Spleen (tissue), 11 donors: ENCODE measurements at regions not wholly inside any gene's neighbourhood (a gene's known extent, or its start where the extent isn't known, plus 50 kb on each side); places are given as distances from the start of the nearest gene placed in this dataset.

Experiments used
- DNase-seq: peaks from one replicate; pipeline ENCODE4 v3.0.0-alpha.2; 2020
- H3K27ac ChIP-seq, 8 donors: fragments of 200-600 bp; sonication (generic) in 7 of 8; 1 replicate in 4 of 8; 2 replicates in 4 of 8; pipeline versions ENCODE4 v1.5.0 to v1.8.0; 2016 to 2021; ENCODE audit warnings: inconsistent platforms in 4 of 8, mild to moderate bottlenecking in 4 of 8, moderate library complexity in 1 of 8
- H3K27me3 ChIP-seq, 7 donors: fragments of 200-600 bp; sonication (generic) in 6 of 7; replicated peaks in 1 of 7; 1 replicate in 4 of 7; 2 replicates in 3 of 7; pipeline versions ENCODE4 v1.5.0 to v1.8.0; 2016 to 2021; ENCODE audit warnings: inconsistent platforms in 3 of 7, mild to moderate bottlenecking in 1 of 7
- H3K36me3 ChIP-seq, 6 donors: fragments of 200-600 bp; sonication (generic) in 5 of 6; 1 replicate in 4 of 6; 2 replicates in 2 of 6; pipeline versions ENCODE4 v1.5.0 to v1.8.0; 2016 to 2021; ENCODE audit warnings: inconsistent platforms in 2 of 6
- H3K4me1 ChIP-seq, 6 donors: fragments of 200-600 bp; sonication (generic) in 5 of 6; 1 replicate in 3 of 6; 2 replicates in 3 of 6; pipeline versions ENCODE4 v1.5.0 to v1.8.0; 2016 to 2021; ENCODE audit warnings: inconsistent platforms in 3 of 6
- H3K4me3 ChIP-seq, 8 donors: fragments of 200-600 bp; sonication (generic) in 7 of 8; 1 replicate in 4 of 8; 2 replicates in 4 of 8; pipeline versions ENCODE4 v1.5.0 to v1.8.0; 2016 to 2021; ENCODE audit warnings: inconsistent platforms in 4 of 8, mild to moderate bottlenecking in 4 of 8, moderate library complexity in 2 of 8
- H3K9me3 ChIP-seq, 8 donors: fragments of 200-600 bp; sonication (generic) in 7 of 8; 1 replicate in 4 of 8; 2 replicates in 4 of 8; pipeline versions ENCODE4 v1.5.0 to v1.8.0; 2016 to 2021; ENCODE audit warnings: inconsistent platforms in 4 of 8
- POLR2A ChIP-seq, 3 donors: fragments of 450-650 bp; IDR thresholded peaks; one replicate each; pipeline ENCODE4 v1.5.1; 2017; ENCODE audit warnings: antibody characterized with exemption in 3 of 3, mild to moderate bottlenecking in 1 of 3
- POLR2AphosphoS5 ChIP-seq, 3 donors: sonication (generic); formaldehyde crosslinking; IDR thresholded peaks; one replicate each; pipeline ENCODE4 v1.5.1; 2017; ENCODE audit warnings: antibody characterized with exemption in 3 of 3
- WGBS, 5 donors: extraction: QIAGEN DNeasy Blood & Tissue Kit in 3 of 5; methylation state at CpG; one replicate each; pipeline versions ENCODE4 v1.1.5 to v1.1.7; 2013 to 2018; 5-methylcytosine and 5-hydroxymethylcytosine counted together
- intact Hi-C: fragments of 100-400 bp; cut with DNase I; formaldehyde crosslinking; loops from one replicate; pipeline ENCODE4 v1.15.0; 2023; ENCODE audit warnings: low total_unique reads
- TF ChIP-seq, protein P1 (sequence below), 11 experiments: fragments of 200-600 bp in 7 of 11; fragments of 450-650 bp in 4 of 11; sonication (generic) in 4 of 11; IDR thresholded peaks in 8 of 11; conservative IDR thresholded peaks in 3 of 11; 1 replicate in 7 of 11; 2 replicates in 4 of 11; pipeline versions ENCODE4 v1.4.0 to v1.8.0; 2016 to 2021; ENCODE audit warnings: antibody characterized with exemption in 11 of 11, inconsistent platforms in 4 of 11, mild to moderate bottlenecking in 1 of 11
- donor health status: healthy with polysubstance abuse.
- donor health status: DM: no; HTN: no; CAD: no; lungs with moderate emphysema.
- donor health status: DM: no; HTN: no; CAD: no.
- donor health status: Bipolar disorder and iron deficiency.
- donor health status: healthy.
- donor health status: DM: no; HTN: no; CAD: no.
- donor health status: DM: yes; HTN: yes; CAD: no.

DNA sequence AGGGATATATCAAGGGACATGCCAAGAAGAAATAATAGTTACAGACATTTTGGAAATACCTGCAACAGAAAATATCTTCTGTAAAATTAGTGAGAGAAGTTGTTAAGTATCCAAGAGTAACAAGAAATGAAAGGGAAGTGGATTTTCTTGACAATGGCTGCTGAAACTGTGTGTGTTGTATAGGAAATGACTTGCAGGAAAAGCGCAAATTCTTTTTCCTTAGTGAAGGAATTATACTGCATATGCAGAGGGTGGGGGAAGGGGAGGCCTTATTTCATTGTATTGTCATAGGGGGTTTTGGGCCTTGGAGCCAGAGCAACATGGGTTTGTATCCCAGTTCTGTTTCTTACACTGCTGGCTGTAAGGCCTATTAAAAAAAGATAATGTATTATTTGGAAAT is 84.4 kb upstream of the DDHD1 start:
- intact Hi-C loops: no loop called here
- Histone ChIP-seq H3K4me1 (no peaks in the 10 kb centered on the region), H3K27ac (no peak overlapping the region), H3K4me3 (no peak overlapping the region), H3K27me3 (no peaks in the 10 kb centered on the region), H3K9me3 (peaks cover 0 to 14% (median 6%) of the 10 kb centered on the region in 8 donors), H3K36me3 (no peaks in the 10 kb centered on the region)
- WGBS, 5 donors: 40 to 71% (median 53%) methylated on average over 1 of the region's 1 CpG
- TF ChIP-seq POLR2A (IDR thresholded peaks at IDR 0.05): no peak
- no peak for TF ChIP-seq POLR2AphosphoS5 (IDR thresholded peaks at IDR 0.05)
- TF ChIP-seq, protein P1, sequence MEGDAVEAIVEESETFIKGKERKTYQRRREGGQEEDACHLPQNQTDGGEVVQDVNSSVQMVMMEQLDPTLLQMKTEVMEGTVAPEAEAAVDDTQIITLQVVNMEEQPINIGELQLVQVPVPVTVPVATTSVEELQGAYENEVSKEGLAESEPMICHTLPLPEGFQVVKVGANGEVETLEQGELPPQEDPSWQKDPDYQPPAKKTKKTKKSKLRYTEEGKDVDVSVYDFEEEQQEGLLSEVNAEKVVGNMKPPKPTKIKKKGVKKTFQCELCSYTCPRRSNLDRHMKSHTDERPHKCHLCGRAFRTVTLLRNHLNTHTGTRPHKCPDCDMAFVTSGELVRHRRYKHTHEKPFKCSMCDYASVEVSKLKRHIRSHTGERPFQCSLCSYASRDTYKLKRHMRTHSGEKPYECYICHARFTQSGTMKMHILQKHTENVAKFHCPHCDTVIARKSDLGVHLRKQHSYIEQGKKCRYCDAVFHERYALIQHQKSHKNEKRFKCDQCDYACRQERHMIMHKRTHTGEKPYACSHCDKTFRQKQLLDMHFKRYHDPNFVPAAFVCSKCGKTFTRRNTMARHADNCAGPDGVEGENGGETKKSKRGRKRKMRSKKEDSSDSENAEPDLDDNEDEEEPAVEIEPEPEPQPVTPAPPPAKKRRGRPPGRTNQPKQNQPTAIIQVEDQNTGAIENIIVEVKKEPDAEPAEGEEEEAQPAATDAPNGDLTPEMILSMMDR (IDR thresholded peaks at IDR 0.05 in 8 of 11, conservative IDR thresholded peaks at IDR 0.05 in 3 of 11): no peak
- no peak for DNase-seq

GRCh38 chr14:53236708-53237107 is 83.6 kb upstream of the DDHD1 start:
- intact Hi-C loops: no loop called here

DNA sequence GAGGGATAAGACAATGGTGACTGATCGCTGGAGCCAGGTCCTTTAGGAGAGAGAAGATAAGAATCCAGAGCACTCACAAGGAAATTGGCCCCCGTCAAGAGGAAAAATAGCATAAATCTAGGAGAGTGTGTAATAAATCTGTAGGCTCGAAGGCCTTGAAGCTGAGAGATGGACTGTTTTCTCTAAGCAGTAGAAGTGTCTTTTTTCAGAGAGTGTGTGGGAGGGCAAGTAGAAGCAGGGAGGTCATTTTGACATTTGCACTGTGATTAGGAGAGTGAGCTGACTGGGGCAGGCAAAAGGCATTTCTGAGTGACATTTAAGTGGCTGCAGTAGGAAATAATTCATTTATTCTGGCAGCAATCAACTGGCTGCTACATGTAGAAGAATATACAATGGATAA is 78.0 kb upstream of the DDHD1 start:
- H3K27me3 ChIP-seq: no peaks in the 10 kb centered on the region
- no peak for DNase-seq
- WGBS, 5 donors: 50 to 78% (median 66%) methylated on average over 3 of the region's 3 CpGs
- no peaks in the 10 kb centered on the region for H3K4me1 ChIP-seq
- TF ChIP-seq POLR2AphosphoS5 (IDR thresholded peaks at IDR 0.05): no peak
- TF ChIP-seq, protein P1 (IDR thresholded peaks at IDR 0.05 in 8 of 11, conservative IDR thresholded peaks at IDR 0.05 in 3 of 11): no peak
- intact Hi-C loops: no loop called here
- H3K4me3 ChIP-seq: no peak overlapping the region
- peaks cover 0 to 3% (median 0%) of the 10 kb centered on the region in 8 donors for H3K9me3 ChIP-seq
- no peak overlapping the region for H3K27ac ChIP-seq
- no peaks in the 10 kb centered on the region for H3K36me3 ChIP-seq

More at GRCh38 chr14:53236708-53237107, 83.6 kb upstream of the DDHD1 start:
- no peaks in the 10 kb centered on the region for H3K4me1 ChIP-seq
- no peak overlapping the region for H3K27ac ChIP-seq
- DNase-seq: no peak
- H3K36me3 ChIP-seq: no peaks in the 10 kb centered on the region
- H3K4me3 ChIP-seq: no peak overlapping the region
- TF ChIP-seq POLR2AphosphoS5 (IDR thresholded peaks at IDR 0.05): no peak
- TF ChIP-seq, protein P1 (IDR thresholded peaks at IDR 0.05 in 8 of 11, conservative IDR thresholded peaks at IDR 0.05 in 3 of 11): no peak
- no peak for TF ChIP-seq POLR2A (IDR thresholded peaks at IDR 0.05)
- H3K9me3 ChIP-seq: peaks cover 0 to 6% (median under 1%) of the 10 kb centered on the region in 8 donors
- H3K27me3 ChIP-seq: no peaks in the 10 kb centered on the region
- 87 to 93% (median 89%) methylated on average over 3 of the region's 3 CpGs for WGBS, 5 donors

DNA sequence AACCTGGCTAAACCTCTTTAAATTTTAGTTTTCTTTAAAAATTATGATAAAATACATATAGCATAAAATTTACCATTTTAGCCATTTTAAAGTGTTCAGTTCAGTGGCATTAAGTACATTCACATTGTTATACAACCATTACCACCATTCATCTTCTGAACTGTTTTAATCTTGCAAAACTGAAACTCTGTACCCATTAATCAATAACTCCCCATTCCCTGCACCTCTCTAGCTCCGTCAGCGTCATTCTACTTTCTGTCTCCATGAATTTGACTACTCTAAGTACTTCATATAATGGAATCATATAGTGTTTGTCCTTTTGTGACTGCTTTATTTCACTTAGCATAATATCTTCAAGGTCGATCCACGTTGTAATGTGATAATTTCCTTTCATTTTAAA is 75.8 kb upstream of the DDHD1 start:
- peaks cover 0 to 21% (median 14%) of the 10 kb centered on the region in 8 donors for H3K9me3 ChIP-seq
- no peaks in the 10 kb centered on the region for H3K36me3 ChIP-seq
- no peaks in the 10 kb centered on the region for H3K4me1 ChIP-seq
- no peak overlapping the region for H3K4me3 ChIP-seq
- no peaks in the 10 kb centered on the region for H3K27me3 ChIP-seq
- TF ChIP-seq, protein P1 (IDR thresholded peaks at IDR 0.05 in 8 of 11, conservative IDR thresholded peaks at IDR 0.05 in 3 of 11): no peak
- TF ChIP-seq POLR2AphosphoS5 (IDR thresholded peaks at IDR 0.05) (no peak), POLR2A (IDR thresholded peaks at IDR 0.05) (no peak)
- no peak for DNase-seq
- intact Hi-C loops: no loop called here
- no peak overlapping the region for H3K27ac ChIP-seq
- 31 to 91% (median 65%) methylated on average over 4 of the region's 4 CpGs for WGBS, 5 donors
